ENCODE measurements at regions not wholly inside any gene's neighbourhood (a gene's known extent, or its start where the extent isn't known, plus 50 kb on each side); places are given as distances from the start of the nearest gene placed in this dataset.

- H3K9me1 ChIP-seq (ENCODE audit: insufficient read depth, low read length): no peaks in the 10 kb centered on the region
- BruUV-seq (replicated peaks): no TSS peak
Measured at GRCh38 chr7:96942112-96942511, 63.2 kb upstream of the DLX6 start.

More at GRCh38 chr7:96942112-96942511, 63.2 kb upstream of the DLX6 start:
- Histone ChIP-seq H3K4me3 (ENCODE audit: insufficient read depth, low read depth, low read length) (no peak overlapping the region), H3K4me2 (ENCODE audit: low read depth, low read length) (no peak overlapping the region), H3K27ac (ENCODE audit: insufficient read depth, low read length) (no peak overlapping the region), H2BK20ac (ENCODE audit: low read depth, low read length) (no peak overlapping the region), H3K18ac (ENCODE audit: low read depth, low read length) (no peak overlapping the region), H3K27me3 (ENCODE audit: control insufficient read depth, insufficient read depth, low read length) (no peaks in the 10 kb centered on the region), H2BK15ac (ENCODE audit: low read depth, low read length) (no peak overlapping the region), H2BK120ac (ENCODE audit: low read depth, low read length) (no peak overlapping the region), H2AFZ (replicated peaks; ENCODE audit: low read length, poor library complexity) (no peak overlapping the region), H3K4ac (ENCODE audit: low read depth, low read length) (no peak overlapping the region), H4K20me1 (ENCODE audit: insufficient read depth, low read length) (no peaks in the 10 kb centered on the region), H3K56ac (ENCODE audit: extremely low read depth, insufficient read depth, low read length) (no peak overlapping the region), H3K9ac (ENCODE audit: low read depth, low read length) (no peak overlapping the region), H2AK9ac (replicated peaks; ENCODE audit: low read depth, low read length, poor library complexity) (no peak overlapping the region), H2AK5ac (ENCODE audit: low read depth, low read length) (no peak overlapping the region), H3K9me3 (ENCODE audit: control insufficient read depth, insufficient read depth, low read length) (no peaks in the 10 kb centered on the region), H3K4me1 (ENCODE audit: control insufficient read depth, insufficient read depth, low read length) (no peaks in the 10 kb centered on the region), H3K36me3 (ENCODE audit: control insufficient read depth, insufficient read depth, low read length) (no peaks in the 10 kb centered on the region), H3K79me1 (ENCODE audit: low read depth in 1 of 2, low read length in 2 of 2) (no peaks in the 10 kb centered on the region), H4K5ac (ENCODE audit: low read depth, low read length) (no peak overlapping the region), H3K23ac (ENCODE audit: low read depth, low read length) (no peak overlapping the region), H2BK5ac (ENCODE audit: low read depth, low read length, poor library complexity, severe bottlenecking) (no peak overlapping the region), H3K14ac (replicated peaks; ENCODE audit: low read depth, low read length) (no peak overlapping the region), H4K8ac (ENCODE audit: low read depth in 2 of 2, low read length in 2 of 2) (no peak overlapping the region), H4K91ac (ENCODE audit: insufficient read depth, low read depth, low read length) (no peak overlapping the region)
- dilution Hi-C loops (cut with HindIII; ENCODE audit: low sequenced_read_pairs, unreplicated experiment) (no loop called here), in situ Hi-C loops (cut with MboI; ENCODE audit: low sequenced_read_pairs) (no loop called here), intact Hi-C loops (cut with micrococcal nuclease) (no loop called here)
- TF ChIP-seq NFE2L2 (IDR thresholded peaks at IDR 0.05; ENCODE audit: low read depth, low read length) (no peak), BHLHE40 (IDR thresholded peaks at IDR 0.05; ENCODE audit: low read depth, low read length) (no peak), MAZ (IDR thresholded peaks at IDR 0.05; ENCODE audit: borderline replicate concordance, low read depth, low read length) (no peak), MAFK (IDR thresholded peaks at IDR 0.05; ENCODE audit: low read depth, low read length) (peak; percentile 69), FOS (IDR thresholded peaks at IDR 0.05; ENCODE audit: low read depth, low read length) (no peak), SMC3 (IDR thresholded peaks at IDR 0.05; ENCODE audit: low read depth, low read length) (no peak), RAD21 (IDR thresholded peaks at IDR 0.05; ENCODE audit: low read length) (no peak), CHD1 (IDR thresholded peaks at IDR 0.05; ENCODE audit: low read depth, low read length) (no peak)
- no CpG with 5 or more reads among the region's 4 CpGs for WGBS, 2 experiments (ENCODE audit: extremely low coverage in 2 of 2, insufficient read length in 1 of 2)
- POLR2A ChIA-PET (ENCODE audit: unreplicated experiment): no interaction called here
- CTCF ChIA-PET: no interaction called here
- ATAC-seq (ENCODE audit: low read depth): no peak
- no peak for DNase-seq
